Right lobe of liver (tissue), 4 donors: ENCODE measurements at regions not wholly inside any gene's neighbourhood (a gene's known extent, or its start where the extent isn't known, plus 50 kb on each side); places are given as distances from the start of the nearest gene placed in this dataset.

ENCODE experiments used
- POLR2A ChIP-seq: fragments of 450-650 bp; IDR thresholded peaks from one replicate; pipeline ENCODE4 v1.6.1; 2017; ENCODE audit warnings: antibody characterized with exemption, mild to moderate bottlenecking
- TF ChIP-seq, protein P1 (sequence below), 4 donors: fragments of 200-600 bp in 3 of 4; fragments of 450-650 bp in 1 of 4; IDR thresholded peaks; one replicate each; pipeline versions ENCODE4 v1.5.1 to v1.8.0; 2016 to 2022; ENCODE audit warnings: antibody characterized with exemption in 4 of 4, mild to moderate bottlenecking in 2 of 4
- donor health status: DM: no; HTN: no; CAD: no.
- donor health status: DM: no; HTN: no; CAD: no.
- donor health status: DM: no; HTN: yes; CAD: no.

DNA sequence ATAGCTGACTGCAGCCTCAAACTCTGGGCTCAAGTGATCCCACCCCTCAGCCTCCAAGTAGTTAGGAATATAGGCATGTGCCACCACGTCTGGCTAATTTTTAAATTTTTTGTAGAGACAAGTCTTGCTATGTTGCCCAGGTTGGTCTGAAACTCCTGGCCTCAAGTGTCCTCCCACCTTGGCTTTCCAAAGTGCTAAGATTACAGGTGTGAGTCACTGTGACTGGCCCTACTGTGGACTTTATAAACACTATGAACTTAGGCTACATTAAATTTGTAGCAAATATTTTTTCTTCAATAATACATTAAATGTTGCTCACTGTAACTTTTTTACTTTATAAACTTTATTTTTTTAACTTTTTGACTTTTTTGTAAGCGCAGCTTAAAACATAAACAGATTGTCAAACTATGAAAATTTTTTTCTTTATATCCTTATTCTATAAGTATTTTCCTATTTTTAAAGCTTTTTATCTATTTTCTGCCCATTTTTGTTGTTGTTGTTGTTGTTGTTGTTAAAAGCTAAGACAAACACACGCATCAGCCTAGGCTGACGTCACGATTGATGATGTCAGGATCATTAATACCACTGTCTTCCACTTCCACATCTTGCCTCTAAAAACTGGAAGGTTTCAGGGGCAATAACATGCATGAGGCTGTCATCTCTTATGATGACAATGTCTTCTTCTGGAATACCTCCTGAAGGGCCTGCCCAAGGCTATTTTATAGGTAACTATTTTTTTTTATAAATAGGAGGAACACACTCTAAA lies 204.2 kb downstream of the KLF5 start:
- TF ChIP-seq POLR2A, result no peak
- TF ChIP-seq, protein P1, sequence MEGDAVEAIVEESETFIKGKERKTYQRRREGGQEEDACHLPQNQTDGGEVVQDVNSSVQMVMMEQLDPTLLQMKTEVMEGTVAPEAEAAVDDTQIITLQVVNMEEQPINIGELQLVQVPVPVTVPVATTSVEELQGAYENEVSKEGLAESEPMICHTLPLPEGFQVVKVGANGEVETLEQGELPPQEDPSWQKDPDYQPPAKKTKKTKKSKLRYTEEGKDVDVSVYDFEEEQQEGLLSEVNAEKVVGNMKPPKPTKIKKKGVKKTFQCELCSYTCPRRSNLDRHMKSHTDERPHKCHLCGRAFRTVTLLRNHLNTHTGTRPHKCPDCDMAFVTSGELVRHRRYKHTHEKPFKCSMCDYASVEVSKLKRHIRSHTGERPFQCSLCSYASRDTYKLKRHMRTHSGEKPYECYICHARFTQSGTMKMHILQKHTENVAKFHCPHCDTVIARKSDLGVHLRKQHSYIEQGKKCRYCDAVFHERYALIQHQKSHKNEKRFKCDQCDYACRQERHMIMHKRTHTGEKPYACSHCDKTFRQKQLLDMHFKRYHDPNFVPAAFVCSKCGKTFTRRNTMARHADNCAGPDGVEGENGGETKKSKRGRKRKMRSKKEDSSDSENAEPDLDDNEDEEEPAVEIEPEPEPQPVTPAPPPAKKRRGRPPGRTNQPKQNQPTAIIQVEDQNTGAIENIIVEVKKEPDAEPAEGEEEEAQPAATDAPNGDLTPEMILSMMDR (IDR thresholded peaks at IDR 0.05), result no peak
